H1 (cell line): ENCODE measurements at regions not wholly inside any gene's neighbourhood (a gene's known extent, or its start where the extent isn't known, plus 50 kb on each side); places are given as distances from the start of the nearest gene placed in this dataset.

ENCODE experiments used
- CTCF ChIA-PET: fragments of 300-600 bp; sonication (Branson Sonifier 250); formaldehyde crosslinking; loops from one replicate; lab custom pipeline; 2021; ENCODE audit not compliant: partially characterized antibody; lab: Charles Lee
- POLR2A ChIA-PET: fragments of 300-600 bp; sonication (Branson Sonifier 250); formaldehyde crosslinking; loops from one replicate; lab custom pipeline; 2021; ENCODE audit warnings: inconsistent platforms; ENCODE audit not compliant: partially characterized antibody; lab: Charles Lee
- DNase-seq, 2 experiments: peaks; one replicate each; pipeline versions ENCODE4 v3.0.0 to v3.0.0-alpha.2; 2010 to 2022; ENCODE audit warnings: low spot score in 2 of 2, low read depth in 1 of 2, mixed read lengths in 1 of 2
- FAIRE-seq: peaks from 2 replicates; lab custom pipeline; 2011; peaks lifted over from hg19 to GRCh38; lab: Jason Lieb, UNC
- H2AFZ ChIP-seq: 2 replicates; pipeline ENCODE4 v1.8.1; 2012; ENCODE audit warnings: low read length, inconsistent platforms
- H2AK5ac ChIP-seq: 2 replicates; pipeline ENCODE4 v1.6.1; 2013; ENCODE audit warnings: low read depth, low read length
- H2BK120ac ChIP-seq: replicated peaks from 2 replicates; pipeline ENCODE3; 2013; ENCODE audit warnings: low read depth, low read length, inconsistent platforms
- H2BK12ac ChIP-seq: 2 replicates; pipeline ENCODE4 v1.6.1; 2013; ENCODE audit warnings: low read depth, low read length
- H2BK15ac ChIP-seq: 2 replicates; pipeline ENCODE4 v1.6.1; 2013; ENCODE audit warnings: low read length
- H2BK20ac ChIP-seq: 2 replicates; pipeline ENCODE4 v1.6.1; 2013; ENCODE audit warnings: low read length
- H2BK5ac ChIP-seq: 2 replicates; pipeline ENCODE4 v1.6.1; 2013; ENCODE audit warnings: low read depth, low read length
- H3K14ac ChIP-seq: 2 replicates; pipeline ENCODE4 v1.6.1; 2013; ENCODE audit warnings: inconsistent platforms; ENCODE audit not compliant: insufficient read length
- H3K18ac ChIP-seq: 2 replicates; pipeline ENCODE4 v1.6.1; 2013; ENCODE audit warnings: low read length; ENCODE audit errors: extremely low read depth
- H3K23ac ChIP-seq: 2 replicates; pipeline ENCODE4 v1.6.1; 2013; ENCODE audit warnings: inconsistent platforms; ENCODE audit not compliant: insufficient read length
- H3K23me2 ChIP-seq: 2 replicates; pipeline ENCODE4 v1.6.1; 2013; ENCODE audit warnings: low read depth, low read length
- H3K27ac ChIP-seq: 2 replicates; pipeline ENCODE4 v1.6.1; 2011; ENCODE audit warnings: low read depth, low read length, inconsistent platforms
- H3K27me3 ChIP-seq, 4 experiments: replicated peaks in 1 of 4; 1 replicate in 1 of 4; 2 replicates in 3 of 4; pipeline versions ENCODE4 v1.6.1 to v1.8.1; 2011 to 2013; ENCODE audit warnings: low read length in 3 of 4, mild to moderate bottlenecking in 3 of 4, inconsistent platforms in 2 of 4, mixed read lengths in 2 of 4, moderate library complexity in 1 of 4; ENCODE audit not compliant: control insufficient read depth in 3 of 4, insufficient read depth in 3 of 4; ENCODE audit errors: extremely low read depth in 1 of 4
- H3K36me3 ChIP-seq, 4 experiments: 2 replicates each; pipeline versions ENCODE4 v1.6.1 to v1.8.1; 2011 to 2013; ENCODE audit warnings: mild to moderate bottlenecking in 4 of 4, low read length in 3 of 4, moderate library complexity in 2 of 4, control low read depth in 1 of 4, inconsistent platforms in 1 of 4; ENCODE audit not compliant: insufficient read depth in 4 of 4, control insufficient read depth in 2 of 4
- H3K4ac ChIP-seq: replicated peaks from 2 replicates; pipeline ENCODE3; 2013; ENCODE audit warnings: low read length, low read depth, mixed read lengths, inconsistent platforms; ENCODE audit not compliant: insufficient read length
- H3K4me1 ChIP-seq, 4 experiments: replicated peaks in 1 of 4; 1 replicate in 1 of 4; 2 replicates in 3 of 4; pipeline versions ENCODE4 v1.6.1 to v1.8.1; 2011 to 2013; ENCODE audit warnings: low read length in 3 of 4, inconsistent platforms in 2 of 4, mixed read lengths in 1 of 4; ENCODE audit not compliant: insufficient read depth in 4 of 4, control insufficient read depth in 3 of 4
- H3K4me2 ChIP-seq, 2 experiments: 2 replicates each; pipeline versions ENCODE4 v1.6.1 to v1.8.1; 2011 to 2013; ENCODE audit warnings: low read depth in 2 of 2, low read length in 2 of 2, control low read depth in 1 of 2, inconsistent platforms in 1 of 2, mild to moderate bottlenecking in 1 of 2; ENCODE audit not compliant: insufficient read depth in 1 of 2
- H3K4me3 ChIP-seq, 4 experiments: fragments of 200-600, 300-600 bp in 1 of 4; sonication (generic), shearing (Covaris generic), sonication (Bioruptor Twin) in 1 of 4; 2 replicates each; pipeline versions ENCODE4 v1.5.1 to v1.8.1; 2011 to 2016; ENCODE audit warnings: low read length in 4 of 4, low read depth in 3 of 4, control low read depth in 2 of 4, inconsistent platforms in 2 of 4, mild to moderate bottlenecking in 2 of 4, mixed read lengths in 1 of 4, moderate library complexity in 1 of 4; ENCODE audit not compliant: insufficient read depth in 2 of 4; ENCODE audit errors: extremely low read depth in 1 of 4
- H3K56ac ChIP-seq: replicated peaks from 2 replicates; pipeline ENCODE3; 2013; ENCODE audit warnings: low read depth, mild to moderate bottlenecking, mixed read lengths, low read length, inconsistent platforms; ENCODE audit not compliant: insufficient read length
- H3K79me1 ChIP-seq: 2 replicates; pipeline ENCODE4 v1.6.1; 2013; ENCODE audit warnings: low read depth, low read length, control low read depth
- H3K79me2 ChIP-seq, 2 experiments: 2 replicates each; pipeline versions ENCODE4 v1.6.1 to v1.8.1; 2012 to 2013; ENCODE audit warnings: low read length in 2 of 2, mild to moderate bottlenecking in 2 of 2, inconsistent platforms in 1 of 2; ENCODE audit not compliant: insufficient read depth in 2 of 2, control insufficient read depth in 1 of 2
- H3K9ac ChIP-seq, 4 experiments: replicated peaks in 1 of 4; 1 replicate in 1 of 4; 2 replicates in 3 of 4; pipeline versions ENCODE4 v1.6.1 to v1.8.1; 2011 to 2013; ENCODE audit warnings: low read depth in 3 of 4, low read length in 3 of 4, control low read depth in 2 of 4, mild to moderate bottlenecking in 2 of 4, moderate library complexity in 2 of 4, inconsistent platforms in 1 of 4; ENCODE audit errors: extremely low read depth in 1 of 4
- H3K9me3 ChIP-seq, 2 experiments: 2 replicates each; pipeline versions ENCODE4 v1.6.1 to v1.8.1; 2012 to 2013; ENCODE audit warnings: mild to moderate bottlenecking in 2 of 2, moderate library complexity in 2 of 2, control low read depth in 1 of 2, inconsistent platforms in 1 of 2, low read depth in 1 of 2, low read length in 1 of 2, mixed read lengths in 1 of 2; ENCODE audit not compliant: insufficient read depth in 2 of 2
- H4K20me1 ChIP-seq, 2 experiments: replicated peaks in 1 of 2; 2 replicates each; pipeline versions ENCODE3 to v1.8.1; 2011 to 2013; ENCODE audit warnings: inconsistent platforms in 2 of 2, low read length in 2 of 2, mild to moderate bottlenecking in 1 of 2; ENCODE audit not compliant: insufficient read depth in 2 of 2, control insufficient read depth in 1 of 2
- H4K5ac ChIP-seq: 2 replicates; pipeline ENCODE4 v1.6.1; 2013; ENCODE audit warnings: low read length, low read depth, mixed read lengths, inconsistent platforms; ENCODE audit not compliant: insufficient read length
- H4K8ac ChIP-seq: 2 replicates; pipeline ENCODE4 v1.8.0; 2013; ENCODE audit warnings: mild to moderate bottlenecking, moderate library complexity, low read length, inconsistent platforms; ENCODE audit not compliant: insufficient read depth; ENCODE audit errors: extremely low read depth
- H4K91ac ChIP-seq: replicated peaks from 2 replicates; pipeline ENCODE3; 2013; ENCODE audit warnings: low read length, mixed read lengths, inconsistent platforms; ENCODE audit not compliant: insufficient read length
- BACH1 ChIP-seq: IDR thresholded peaks from 2 replicates; pipeline ENCODE4 v1.6.1; 2012; ENCODE audit warnings: low read length, improper control_type of control experiment
- CHD1 ChIP-seq: IDR thresholded peaks from 2 replicates; pipeline ENCODE4 v1.6.1; 2012; ENCODE audit warnings: low read depth, low read length, improper control_type of control experiment
- EGR1 ChIP-seq: IDR thresholded peaks from 2 replicates; pipeline ENCODE4 v1.6.1; 2011; ENCODE audit warnings: low read depth, low read length, borderline replicate concordance
- EP300 ChIP-seq, 2 experiments: IDR thresholded peaks; 1 replicate in 1 of 2; 2 replicates in 1 of 2; pipeline ENCODE4 v1.6.1; 2011 to 2012; ENCODE audit warnings: low read depth in 2 of 2, low read length in 2 of 2, mild to moderate bottlenecking in 2 of 2, borderline replicate concordance in 1 of 2, inconsistent platforms in 1 of 2, moderate library complexity in 1 of 2
- KDM1A ChIP-seq: fragments of 200-600, 300-600 bp; sonication (generic); IDR thresholded peaks from 2 replicates; pipeline ENCODE4 v1.7.1; 2016; ENCODE audit warnings: mild to moderate bottlenecking, low read length, borderline replicate concordance
- POU5F1 ChIP-seq: IDR thresholded peaks from 2 replicates; pipeline ENCODE4 v1.6.1; 2011; ENCODE audit warnings: low read depth, mild to moderate bottlenecking, low read length, moderate library complexity
- RAD21 ChIP-seq, 2 experiments: IDR thresholded peaks in 1 of 2; conservative IDR thresholded peaks in 1 of 2; 2 replicates each; pipeline ENCODE4 v1.6.1; 2011; ENCODE audit warnings: low read depth in 2 of 2, low read length in 2 of 2, improper control_type of control experiment in 1 of 2, inconsistent platforms in 1 of 2, mild to moderate bottlenecking in 1 of 2, moderate library complexity in 1 of 2
- RFX5 ChIP-seq: IDR thresholded peaks from 2 replicates; pipeline ENCODE4 v1.6.1; 2011; ENCODE audit warnings: low read depth, low read length, improper control_type of control experiment, borderline replicate concordance

GRCh38 chr12:41835556-41835955 is 309.1 kb downstream of the GXYLT1 start:
- H2BK15ac ChIP-seq, result no peak overlapping the region
- H2AK5ac ChIP-seq, result no peak overlapping the region
- no peaks in the 10 kb centered on the region for H3K79me2 ChIP-seq
- ChIA-PET CTCF (no interaction called here), POLR2A (no interaction called here)
- no peaks in the 10 kb centered on the region for H3K27me3 ChIP-seq
- H3K4me2 ChIP-seq, result no peak overlapping the region
- no peaks in the 10 kb centered on the region for H3K23me2 ChIP-seq
- H3K18ac ChIP-seq, result no peak overlapping the region
- no peak overlapping the region for H3K4me3 ChIP-seq
- no peaks in the 10 kb centered on the region for H4K20me1 ChIP-seq
- H2AFZ ChIP-seq, result no peak overlapping the region
- H2BK5ac ChIP-seq, result no peak overlapping the region
- DNase-seq (no peak), FAIRE-seq (no peak)
- H3K36me3 ChIP-seq, result no peaks in the 10 kb centered on the region
- TF ChIP-seq EGR1, result no peak
- no peak for TF ChIP-seq POU5F1
- no peak for TF ChIP-seq RFX5
- no peak for TF ChIP-seq KDM1A
- TF ChIP-seq CHD1, result no peak
- TF ChIP-seq BACH1, result no peak
- no peak for TF ChIP-seq EP300 (IDR thresholded peaks at IDR 0.05; ENCODE audit: borderline replicate concordance in 1 of 2, low read depth in 2 of 2, low read length in 2 of 2)
- TF ChIP-seq RAD21 (IDR thresholded peaks at IDR 0.05 in 1 of 2, conservative IDR thresholded peaks at IDR 0.05 in 1 of 2; ENCODE audit: low read depth in 2 of 2, low read length in 2 of 2), result no peak
- no peak overlapping the region for H4K8ac ChIP-seq
- H3K9ac ChIP-seq, result no peak overlapping the region
- H2BK12ac ChIP-seq, result no peak overlapping the region
- no peak overlapping the region for H3K4ac ChIP-seq
- no peaks in the 10 kb centered on the region for H3K79me1 ChIP-seq
- H3K23ac ChIP-seq, result no peak overlapping the region
- no peak overlapping the region for H4K5ac ChIP-seq
- H3K27ac ChIP-seq, result no peak overlapping the region
- H3K9me3 ChIP-seq, result 0 out of 4 replicates have a peak, but pooled peaks cover 0 to 3% of the 10 kb centered on the region in 2 experiments
- H2BK20ac ChIP-seq, result no peak overlapping the region
- no peak overlapping the region for H3K56ac ChIP-seq
- H3K14ac ChIP-seq, result no peak overlapping the region
- no peaks in the 10 kb centered on the region for H3K4me1 ChIP-seq
- H4K91ac ChIP-seq, result no peak overlapping the region
- no peak overlapping the region for H2BK120ac ChIP-seq
